ENCODE measurements at regions not wholly inside any gene's neighbourhood (a gene's known extent, or its start where the extent isn't known, plus 50 kb on each side); places are given as distances from the start of the nearest gene placed in this dataset.

DNA sequence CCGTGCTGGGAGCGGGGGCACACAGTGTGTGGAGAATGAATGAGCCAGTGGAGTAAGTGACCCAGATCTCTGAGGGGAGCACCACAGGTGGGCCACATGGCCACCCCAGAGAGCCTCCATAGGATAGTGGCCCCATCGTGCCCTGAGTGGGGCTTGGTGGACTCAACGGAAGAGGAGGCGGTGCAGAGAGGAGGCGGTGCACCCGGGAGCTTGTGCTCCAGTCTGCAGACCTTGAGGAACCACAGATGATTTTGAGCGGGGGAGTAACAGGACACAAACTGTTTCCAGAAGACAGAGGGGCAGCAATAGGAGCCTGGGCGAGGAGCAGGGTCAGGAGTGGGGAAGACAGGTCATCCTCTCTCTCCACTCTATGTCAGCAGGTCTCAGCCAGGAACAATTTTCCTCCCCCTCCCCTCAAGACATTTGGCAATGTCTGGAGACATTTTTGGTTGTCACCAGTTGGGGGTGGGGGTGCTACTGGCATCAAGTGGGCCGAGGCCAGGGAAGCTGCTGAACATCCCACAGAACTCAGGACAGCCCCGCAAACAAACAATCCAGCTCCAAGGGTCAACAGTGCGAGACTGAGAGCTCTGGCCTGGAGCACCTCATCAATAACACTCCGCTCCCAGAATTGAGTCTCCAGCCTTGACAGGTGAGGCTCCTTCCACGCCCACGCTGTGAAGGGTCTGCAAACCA, 182.2 kb downstream of the USP12 start:
- no peak for DNase-seq

DNA sequence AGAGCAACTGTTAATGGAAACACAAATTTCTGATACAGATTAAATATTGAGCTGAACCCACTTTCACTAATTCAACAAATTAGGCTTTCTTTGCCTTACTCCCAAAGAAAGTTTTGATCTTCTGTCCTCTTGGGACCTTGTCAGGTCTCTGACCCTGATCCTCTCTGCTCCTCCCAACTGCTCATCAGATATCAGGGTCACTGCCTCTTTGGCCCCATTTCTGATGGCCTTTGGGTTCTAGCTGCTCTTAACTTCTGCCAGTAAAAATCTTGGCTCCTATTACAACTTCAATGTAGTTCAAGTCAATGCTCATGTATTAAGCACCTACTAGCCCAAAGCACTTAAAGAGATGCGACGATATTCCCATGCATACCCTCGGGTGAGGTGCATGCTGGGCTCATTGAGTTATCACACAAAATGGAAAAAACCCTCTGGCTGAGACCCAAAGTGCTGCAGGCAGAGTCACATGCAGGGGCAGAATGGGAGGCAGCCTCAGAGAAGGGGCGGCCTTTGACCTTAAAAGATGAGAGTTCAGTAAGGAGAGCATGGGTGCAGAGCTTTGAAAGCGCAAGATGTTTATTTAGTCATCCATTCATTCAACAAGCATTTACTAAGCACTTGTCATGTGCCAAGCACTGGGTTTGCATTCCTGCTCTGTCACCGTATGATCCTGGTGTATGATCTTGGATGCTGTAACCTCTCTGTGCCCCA, 183.4 kb downstream of the USP12 start:
- DNase-seq = no peak

DNA sequence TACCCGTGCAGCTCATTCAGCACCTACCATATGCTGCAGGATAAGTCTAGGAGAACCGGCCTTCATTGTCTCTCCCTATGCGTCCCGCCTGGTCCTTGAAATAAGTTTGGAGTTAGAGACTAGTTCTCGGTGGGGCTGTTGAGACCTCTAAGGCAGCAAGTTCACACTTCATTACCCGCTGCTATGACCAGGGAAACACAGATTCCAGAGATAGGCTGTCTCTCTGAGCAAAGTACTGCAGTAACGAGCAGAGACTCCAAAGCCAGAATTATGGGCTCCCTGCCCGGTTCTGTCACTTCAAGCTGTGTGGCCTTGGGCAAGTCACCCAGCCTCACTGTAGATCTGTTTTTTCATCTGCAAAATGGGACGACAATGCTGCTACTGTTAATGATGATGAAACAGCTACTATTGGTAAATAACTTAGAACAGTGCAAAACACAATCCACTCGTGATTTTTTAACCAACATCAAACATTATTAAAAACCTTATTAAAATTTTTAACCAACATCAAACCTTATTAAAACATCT, 184.1 kb downstream of the USP12 start:
- no peak for DNase-seq

DNA sequence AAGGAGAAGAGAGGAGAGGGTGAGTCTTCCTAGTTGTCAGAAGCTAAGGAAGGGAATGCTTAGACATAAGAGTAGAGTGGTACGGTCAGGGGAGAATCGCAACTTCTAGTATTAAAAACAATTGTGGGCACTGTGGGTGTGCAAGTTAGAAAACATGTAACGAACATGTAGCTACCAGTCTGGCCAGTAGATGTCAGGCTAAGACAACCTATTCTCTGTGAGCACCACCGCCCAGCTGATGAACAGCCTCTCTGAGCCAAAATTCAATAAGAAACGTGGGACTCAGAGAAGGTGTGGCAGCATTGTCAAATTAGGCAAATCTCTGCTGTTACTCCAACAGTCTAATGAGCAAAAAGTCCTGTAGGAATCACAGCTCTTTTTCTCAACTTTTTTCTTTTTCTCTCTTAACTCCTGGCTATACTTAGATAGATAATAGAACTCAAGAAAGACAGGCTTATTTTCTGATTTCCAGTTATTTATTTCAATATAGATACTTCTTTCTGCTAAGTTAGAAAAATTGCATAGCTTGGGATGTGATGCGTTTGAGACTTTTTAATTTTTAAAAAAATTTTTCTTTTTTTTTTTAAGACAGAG, 186.2 kb downstream of the USP12 start:
- peak; percentile 76 for DNase-seq

DNA sequence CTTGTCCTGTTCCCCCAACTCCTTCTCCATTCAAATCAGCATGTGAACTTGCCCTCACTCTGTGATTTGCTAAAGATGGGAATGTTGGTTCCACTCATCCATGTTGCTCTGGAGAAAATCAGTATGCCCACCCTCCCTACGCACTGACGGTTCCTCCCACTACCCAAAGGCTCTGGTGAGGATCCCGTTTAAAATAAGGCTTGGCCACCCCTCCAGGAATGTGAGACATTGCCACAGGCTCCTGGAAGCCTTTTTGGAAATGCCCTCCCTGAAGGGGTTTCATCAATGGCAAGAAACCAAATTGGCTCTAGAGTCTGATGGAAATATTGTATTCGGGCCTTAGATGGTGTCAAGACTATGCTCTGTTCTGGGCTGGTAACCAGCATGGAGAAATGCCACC, 187.3 kb downstream of the USP12 start:
- DNase-seq = no peak

DNA sequence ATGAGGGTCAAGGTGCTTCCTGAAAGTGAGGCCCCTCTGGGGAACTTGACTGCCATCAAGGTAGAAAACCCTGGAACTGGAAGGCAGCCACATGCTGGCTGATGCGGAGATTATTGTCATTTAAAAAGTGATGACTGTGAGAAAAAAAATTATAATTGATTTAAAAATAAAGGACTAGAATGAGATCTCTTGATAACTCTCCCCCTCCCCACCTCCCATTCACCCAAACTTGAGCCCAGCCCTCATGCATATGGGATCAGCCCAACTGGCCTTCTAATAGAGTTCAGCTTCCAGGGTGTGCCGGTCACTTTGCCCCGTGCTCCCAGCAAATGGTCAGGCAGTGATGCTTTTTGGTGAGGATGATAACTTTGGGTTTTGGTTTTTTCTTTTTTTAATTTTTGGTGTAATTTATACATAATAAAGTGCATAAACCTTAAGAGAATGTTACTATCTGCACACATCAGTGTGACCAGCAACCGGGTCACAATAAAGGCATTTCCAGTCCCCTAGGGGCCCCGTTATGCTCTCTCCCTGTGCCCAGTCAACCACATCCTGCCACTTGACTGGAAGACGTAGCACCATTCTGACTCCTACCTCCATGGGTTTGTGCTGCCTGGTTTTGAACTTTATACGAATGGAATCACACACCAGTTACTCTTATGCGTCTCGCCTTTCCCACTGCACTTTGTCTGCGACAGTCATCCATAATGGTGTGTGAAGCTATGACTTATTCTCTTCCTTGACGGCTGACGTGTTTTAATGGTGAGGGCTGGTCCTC, 187.9 kb downstream of the USP12 start:
- no peak for DNase-seq

DNA sequence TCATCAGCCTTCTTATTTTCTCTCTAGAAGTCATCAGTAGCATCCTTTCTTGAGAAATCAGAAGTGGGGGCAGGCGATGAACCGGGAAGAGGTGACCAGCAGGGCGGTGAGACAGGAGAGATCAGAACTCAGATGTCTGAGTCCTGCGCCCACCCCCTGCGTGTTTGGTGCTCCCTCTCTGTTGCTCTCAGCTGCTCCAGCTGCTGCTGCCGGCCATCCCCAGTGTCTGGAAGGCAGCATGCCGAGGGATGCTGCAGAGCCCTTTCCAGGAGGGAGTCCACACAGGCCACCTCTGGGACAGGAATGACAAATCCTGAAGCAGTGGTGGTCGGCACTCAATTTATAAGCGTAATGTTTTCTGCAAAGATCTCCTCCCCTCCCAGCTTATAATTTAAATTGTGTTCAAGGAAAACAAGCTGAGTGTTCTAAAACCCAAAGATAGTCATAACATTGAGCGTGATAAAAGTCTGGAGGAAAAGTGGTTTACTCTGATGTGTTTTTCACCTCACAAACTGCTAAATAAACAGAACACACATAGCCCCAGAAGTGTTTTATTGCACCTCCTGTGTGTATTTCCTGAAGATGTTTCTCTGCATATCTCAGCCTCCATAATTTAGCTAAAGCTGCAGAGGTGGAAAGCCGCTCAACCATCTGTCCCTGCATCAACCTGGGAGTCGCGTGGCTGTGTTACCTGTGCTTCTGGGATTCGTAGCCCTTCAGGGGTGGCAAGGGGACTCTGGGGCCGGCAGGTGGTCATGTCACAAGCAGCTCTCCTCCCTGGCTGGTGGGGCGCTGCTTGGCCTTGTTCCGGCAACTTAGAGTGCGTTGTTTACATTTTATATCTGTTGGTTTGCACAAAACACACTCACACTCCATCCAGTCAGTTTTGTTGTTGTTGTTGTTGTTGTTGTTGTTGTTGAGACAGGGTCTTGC, 191.2 kb downstream of the USP12 start:
- no peak for DNase-seq

DNA sequence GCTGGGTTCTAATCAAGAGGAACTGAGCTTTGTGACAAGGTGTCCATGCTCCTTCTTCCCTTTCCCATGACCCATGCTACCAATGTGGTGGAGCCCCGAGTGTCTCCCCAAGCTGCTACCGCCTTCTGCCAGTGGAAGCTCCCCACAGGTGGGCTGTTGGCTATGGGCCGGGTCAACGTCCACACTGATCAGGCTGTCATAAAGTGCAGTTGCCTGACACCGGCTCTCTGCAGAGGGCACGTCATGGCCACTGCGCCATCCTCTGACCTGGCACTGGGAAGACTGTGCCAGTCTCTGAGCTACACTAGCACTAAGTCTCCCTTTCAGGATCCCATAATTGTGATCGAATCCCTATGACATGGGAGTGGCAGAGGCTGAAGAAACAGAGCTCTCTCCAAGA, 192.3 kb downstream of the USP12 start:
- no peak for DNase-seq

DNA sequence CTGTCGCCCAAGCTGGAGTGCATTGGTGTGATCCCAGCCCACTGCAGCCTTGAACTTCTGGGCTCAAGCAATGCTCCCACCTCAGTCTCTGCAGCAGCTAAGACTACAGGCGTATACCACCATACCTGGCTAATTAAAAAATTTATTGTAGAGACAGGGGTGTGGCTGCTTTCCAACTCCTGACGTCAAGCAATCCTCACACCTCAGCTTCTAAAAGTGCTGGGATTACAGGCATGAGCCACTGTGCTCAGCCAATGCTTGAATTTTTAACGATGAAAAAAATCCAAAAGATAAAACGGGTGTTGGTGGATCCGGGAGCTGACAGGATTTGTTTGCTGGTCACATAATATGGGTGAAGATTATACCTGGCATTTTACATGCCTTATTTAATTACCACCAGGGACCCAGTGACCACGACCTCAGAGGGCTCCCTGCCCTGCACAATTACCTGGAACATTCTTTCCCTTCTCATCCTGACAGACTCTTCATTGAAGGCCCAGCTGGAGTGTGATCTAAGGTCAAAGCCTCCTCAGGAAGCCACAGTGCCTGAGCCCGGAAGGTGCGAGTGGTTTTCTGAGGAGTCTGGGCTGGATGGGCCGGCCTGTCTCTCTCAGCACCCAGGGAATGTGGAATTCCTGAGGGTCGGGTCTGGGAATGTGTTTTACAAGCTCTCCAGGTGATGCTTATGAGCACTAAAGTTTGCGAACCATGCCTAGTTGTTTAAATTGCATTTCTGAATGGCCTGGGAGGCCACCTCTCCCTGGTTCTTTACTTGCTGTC, 193.3 kb downstream of the USP12 start:
- no peak for DNase-seq

DNA sequence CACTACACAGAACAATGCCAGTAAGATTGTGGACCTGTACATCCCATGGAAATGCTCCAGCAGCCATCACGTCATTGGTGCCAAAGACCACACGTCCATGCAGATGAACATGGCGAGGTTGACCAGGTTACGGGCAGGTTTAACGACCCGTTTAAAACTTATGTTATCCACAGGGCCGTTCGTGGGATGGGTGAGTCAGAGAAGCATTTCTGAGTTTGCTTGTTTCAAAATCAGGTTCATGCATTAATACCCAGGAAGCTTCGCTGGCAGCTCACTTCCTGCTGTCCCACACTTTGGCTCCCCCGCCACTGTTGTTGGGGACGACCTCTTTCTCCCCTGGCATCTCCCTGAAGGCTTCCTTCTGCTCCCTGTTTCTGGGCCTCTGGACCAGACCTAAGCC, 194.1 kb downstream of the USP12 start:
- DNase-seq = no peak

DNA sequence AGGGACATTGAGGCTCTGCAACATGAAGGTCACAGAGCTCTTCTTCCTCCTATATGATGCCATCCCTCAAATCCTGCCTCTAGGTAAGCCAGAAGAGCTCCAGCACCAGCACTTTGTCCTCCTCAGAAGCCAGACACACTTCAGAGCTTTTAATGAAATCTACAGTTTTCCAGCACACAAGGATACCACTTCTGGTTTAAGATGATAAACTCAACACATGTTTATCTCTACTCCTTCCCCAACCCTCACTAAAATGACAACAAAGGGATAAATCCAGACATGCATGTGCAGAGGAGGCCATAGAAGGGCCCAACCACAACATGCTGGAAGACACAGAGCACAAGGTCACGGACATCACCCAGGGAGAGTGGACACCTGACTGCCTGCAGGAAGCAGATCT, 195.3 kb downstream of the USP12 start:
- DNase-seq = no peak

DNA sequence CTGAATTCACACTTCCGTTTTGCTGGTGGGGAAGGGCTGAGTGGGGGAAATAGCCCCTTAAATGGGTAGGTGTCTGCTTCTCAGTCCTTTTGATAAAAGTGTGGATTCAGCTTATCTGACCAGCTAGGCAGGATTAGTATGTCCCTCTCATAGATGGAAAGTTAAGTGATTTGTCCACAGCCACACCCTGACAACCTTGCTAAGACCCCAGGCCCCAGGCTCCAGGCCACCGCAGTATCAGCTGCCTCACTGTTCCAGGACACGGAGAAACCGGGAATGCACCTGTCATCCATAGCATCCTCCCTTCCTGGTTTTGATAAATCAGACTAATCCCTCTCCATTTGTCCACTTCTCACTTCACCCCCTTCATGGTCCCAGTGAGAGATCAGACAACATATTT, 197.7 kb downstream of the USP12 start:
- DNase-seq = no peak

DNA sequence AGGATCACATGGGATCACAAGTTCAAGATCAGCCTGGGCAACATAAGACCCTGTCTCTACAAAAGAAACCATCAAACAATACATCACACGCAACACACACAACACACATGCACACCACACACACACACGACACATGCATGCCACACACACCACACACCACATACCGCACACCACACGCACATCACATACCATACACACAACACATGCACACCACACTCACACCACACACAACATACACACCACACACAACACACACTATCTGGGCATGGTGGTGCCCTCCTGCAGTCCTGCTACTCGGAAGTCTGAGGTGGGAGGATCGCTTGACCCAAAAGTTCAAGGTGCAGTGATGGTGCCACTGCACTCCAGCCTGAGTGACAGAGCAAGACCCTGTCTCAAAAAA, 198.3 kb downstream of the USP12 start:
- DNase-seq = no peak

DNA sequence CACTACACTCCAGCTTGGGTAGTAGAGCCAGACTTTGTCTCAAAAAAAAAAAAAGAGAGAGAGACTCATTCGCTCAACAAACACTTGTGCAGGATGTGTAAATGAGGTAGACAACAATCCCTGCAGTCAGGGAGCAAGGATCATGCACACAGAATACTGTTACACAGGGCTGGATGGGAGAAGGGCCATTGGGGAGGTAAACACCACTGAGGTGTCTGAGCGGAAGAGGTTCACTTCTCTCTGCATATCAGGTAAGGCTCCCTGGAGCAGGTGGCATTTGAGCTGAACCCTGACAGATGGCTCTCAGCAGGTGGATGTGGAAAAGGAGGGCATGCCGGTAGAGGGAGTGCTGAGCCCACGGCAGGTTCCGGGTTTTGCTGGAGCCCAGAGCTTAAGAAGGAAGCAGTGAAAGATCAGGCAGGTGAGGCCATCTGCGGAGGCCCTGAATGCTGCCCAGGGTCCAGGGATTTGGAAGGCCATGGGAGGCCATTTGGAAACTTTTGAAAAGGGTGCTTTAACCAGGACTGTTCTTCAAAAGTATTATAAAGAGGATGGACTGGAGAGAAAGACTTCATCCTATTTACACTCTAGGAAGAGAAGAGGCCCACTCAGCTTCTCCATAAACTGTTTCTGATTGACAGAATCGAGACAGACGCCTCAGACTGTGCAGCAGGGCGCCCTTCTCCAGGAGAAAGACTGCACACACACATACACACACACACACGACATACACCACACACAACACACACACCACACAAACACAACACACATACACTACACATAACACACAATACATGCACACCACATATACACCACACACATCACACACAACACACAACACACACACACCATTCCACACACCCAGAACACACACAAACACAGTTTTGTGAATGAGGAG, 199.4 kb downstream of the USP12 start:
- peak; percentile 33 for DNase-seq

DNA sequence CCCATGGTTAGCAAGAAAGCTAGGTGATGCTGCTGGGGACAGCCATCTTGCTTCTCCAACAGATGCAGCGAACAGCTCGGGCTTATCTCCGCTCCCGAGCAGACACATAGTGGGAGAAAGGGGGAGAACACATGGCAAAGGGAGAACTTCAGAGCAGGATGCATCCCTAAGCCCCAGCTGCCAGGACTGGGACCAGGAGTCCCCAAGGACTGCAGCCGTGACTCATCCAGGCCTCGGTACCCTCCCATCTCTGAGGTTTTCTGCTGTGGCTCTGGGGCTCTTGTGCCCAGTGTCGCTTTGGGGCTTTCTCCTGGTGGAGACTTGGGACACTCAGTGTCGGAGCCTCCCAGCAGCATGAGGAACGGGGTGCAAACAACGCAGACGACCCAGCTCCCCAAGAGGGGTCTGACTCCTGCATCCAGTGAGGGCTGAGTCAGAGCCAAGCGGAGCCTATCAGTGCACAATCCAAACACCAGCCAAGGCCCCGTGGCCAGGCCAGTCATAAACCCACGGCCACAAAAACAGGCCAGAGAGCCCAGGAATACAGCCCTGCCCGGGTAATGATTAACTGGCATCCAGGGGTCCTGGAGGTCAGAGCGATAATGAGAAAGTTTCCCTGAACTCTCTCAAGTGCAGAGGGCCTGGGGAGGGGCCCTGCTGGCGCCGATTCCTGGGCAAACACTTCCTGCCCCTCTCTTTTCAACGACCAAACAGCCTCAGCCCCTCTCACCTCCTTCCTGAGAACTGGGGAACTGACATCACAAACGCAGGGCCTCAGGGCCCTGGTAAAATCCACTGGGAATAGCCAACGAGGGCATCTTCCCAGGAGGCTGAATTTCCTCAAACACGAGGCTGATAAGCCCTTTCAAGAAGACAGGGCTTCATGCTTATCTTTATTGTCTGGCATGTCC, 202.9 kb downstream of the USP12 start:
- DNase-seq = no peak

DNA sequence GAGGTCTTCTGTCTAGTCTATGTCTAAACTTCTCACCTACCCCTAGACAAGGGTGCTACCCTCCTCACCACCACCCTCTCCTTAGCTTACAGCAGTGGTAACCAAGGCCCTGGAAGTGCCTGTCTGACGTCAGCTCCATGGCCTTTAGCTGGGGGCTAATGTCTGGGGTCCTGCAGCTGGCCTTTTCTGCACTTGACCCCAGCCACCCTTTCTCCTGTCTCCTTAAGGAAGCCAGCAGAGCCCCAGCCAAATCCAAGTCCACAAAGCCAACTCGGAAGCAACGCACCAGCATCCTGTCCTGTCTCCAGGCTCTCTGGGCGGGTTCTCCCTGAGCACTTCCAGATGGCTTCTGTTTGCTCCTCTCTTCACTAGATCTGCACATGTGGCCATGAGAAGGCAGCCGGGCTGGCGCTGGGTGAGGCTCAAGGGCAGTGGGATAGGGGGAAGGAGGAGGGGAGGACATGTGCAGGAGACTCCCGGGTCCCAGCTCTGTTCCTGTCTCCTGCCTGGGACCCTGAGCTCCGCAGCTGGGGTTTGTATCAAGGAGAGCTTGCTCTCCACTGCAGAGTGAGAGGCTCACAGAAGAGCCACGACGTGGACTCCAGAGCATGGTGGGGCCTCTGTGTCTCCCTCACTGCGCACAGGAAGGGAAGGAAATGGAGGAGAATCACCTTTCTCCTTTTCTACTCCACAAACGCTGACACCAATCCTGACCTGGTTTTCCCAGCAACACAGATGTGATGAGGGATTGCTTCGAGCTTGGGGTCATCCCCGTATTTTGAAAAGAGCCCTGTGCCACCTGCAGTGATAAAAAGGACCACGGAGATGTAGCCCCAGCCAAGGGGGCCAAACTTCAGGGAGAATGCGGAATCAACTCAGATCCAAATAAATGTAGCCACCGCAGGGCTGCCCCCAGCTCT, 204.2 kb downstream of the USP12 start:
- no peak for DNase-seq

DNA sequence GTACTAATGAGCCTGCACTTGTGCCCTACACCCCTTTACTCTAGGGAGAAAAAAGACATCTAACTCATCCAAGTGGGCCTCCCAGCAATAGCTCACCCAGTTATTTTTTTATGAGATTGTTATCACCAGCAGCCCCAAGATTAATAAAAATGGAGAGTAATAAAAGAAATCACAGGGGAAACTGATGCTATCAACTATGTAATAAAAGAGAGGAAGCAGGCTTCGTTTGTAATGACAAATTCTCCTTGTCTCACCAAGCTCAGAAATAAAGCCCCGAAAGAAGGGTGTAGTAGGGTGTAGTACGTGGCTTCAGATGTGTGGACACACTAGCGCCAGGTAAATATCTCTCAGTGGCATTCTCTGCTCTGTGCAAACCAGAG, 204.9 kb downstream of the USP12 start:
- DNase-seq = no peak
